GDM1 (cell line): ENCODE measurements at regions not wholly inside any gene's neighbourhood (a gene's known extent, or its start where the extent isn't known, plus 50 kb on each side); places are given as distances from the start of the nearest gene placed in this dataset.

Experiments
- DNase-seq: peaks from one replicate; lab custom pipeline; 2025; lab: John Stamatoyannopoulos, UW

DNA sequence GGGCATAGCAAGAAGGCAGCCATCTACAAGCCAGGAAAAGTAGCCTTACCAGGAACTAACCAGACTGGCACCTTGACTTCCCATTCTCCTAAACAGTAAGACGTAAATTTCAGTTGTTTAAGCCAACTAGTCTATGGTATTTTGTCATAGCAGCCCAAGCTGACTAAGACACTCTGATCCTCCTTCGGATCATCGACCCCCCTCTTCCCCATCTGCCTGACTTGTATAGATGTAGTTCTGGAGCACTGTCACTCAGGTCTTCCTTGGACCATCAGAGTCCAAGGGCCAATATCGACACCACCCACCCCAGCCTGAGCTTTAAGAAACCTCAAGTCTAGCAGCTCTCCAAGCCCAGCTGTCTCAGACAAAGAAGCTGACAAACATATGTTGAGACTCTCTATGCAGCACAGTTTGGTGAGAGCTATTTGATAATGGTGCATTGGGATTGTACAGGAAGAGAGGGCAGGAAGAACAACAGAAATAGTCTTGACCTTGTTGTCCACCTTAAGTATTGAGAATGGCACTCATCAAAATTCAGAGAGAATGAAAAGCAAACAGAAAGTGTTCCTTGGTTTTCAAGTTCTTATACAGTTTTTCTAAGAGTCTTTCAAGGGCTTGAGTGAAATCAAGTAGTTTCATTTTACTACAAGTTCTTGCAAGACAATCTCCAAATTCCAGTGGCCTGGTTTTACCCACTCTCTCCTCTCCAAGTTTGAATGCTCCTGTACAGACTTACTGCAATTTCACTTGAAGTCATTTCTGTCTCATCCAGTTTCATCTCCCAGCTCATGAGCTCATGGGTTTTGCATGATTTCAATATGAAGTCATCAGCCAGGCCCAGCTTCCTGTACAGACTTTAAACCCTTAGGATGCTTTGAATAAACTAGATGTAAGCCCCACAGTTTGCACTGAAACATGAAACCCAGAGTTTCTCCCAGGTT lies 122.3 kb upstream of the RAI14 start:
- DNase-seq, result no peak

DNA sequence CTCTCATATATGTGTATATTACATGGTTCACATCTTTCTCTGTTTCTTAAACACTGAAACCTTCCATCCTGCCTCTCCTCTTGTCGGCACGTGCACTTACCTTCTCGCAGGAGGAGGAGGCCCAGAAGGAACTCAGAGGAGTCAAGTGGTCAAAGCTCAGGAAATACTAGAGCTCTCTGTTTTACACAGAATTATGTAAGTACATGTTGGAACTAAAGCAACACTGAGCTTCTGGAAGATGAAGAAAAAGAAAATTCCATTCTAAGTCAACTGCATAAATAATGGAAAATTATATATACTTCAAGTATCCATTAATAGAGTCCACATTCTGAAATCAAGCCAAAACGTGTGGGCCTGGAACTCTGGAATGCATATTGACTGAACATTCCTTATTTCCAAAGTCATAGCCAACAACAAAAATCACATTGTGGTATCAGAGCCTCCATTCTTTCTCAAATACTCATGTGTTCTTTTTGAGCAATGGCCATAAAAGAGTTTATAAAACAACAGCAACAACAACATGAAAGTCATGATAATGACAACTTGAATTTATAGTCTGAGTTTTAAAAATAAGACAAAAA lies 121.5 kb upstream of the RAI14 start:
- DNase-seq, result no peak

DNA sequence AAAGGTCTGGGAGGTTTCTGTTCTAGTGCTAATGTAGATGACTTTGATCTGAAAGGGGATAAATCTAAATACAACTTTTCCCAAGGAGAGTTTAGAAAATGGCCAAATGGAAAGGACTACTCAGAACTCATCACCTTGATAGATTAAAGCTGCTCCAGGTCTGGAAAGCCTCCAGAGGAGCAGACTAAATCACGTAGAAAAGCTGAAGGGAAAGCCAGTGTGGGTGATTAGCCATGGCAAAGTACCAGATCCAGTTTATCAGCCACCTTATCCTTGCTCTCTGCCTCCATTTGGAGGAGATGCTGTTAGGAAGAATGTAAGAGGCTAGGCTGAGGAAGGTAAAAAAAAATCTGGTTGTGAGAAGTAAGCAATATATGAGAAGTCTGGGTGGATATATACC lies 120.7 kb upstream of the RAI14 start:
- DNase-seq, result no peak

- DNase-seq, result no peak
Observed at GRCh38 chr5:34535944-34536623, 120.0 kb upstream of the RAI14 start.

DNA sequence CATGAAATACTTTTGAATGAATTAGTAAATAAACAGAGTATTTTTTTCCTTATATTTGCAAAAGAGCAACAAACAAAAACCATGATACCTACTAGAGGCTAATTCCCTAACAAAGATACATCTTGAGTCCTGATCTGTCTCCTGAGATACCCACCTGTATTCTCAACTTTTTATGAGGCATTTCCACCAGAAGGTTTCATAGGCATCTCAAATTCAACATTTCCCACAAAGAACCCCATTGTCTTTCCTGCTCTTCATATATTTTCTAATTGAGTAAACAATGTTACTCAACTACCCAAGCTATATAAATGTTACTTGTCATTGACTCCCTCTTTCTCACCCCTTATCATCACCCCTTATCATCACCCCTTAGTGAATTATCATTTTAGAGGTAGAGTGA lies 119.4 kb upstream of the RAI14 start:
- DNase-seq, result no peak

GRCh38 chr5:34538026-34538672 lies 118.0 kb upstream of the RAI14 start:
- DNase-seq, result no peak

- no peak for DNase-seq
Observed at GRCh38 chr5:34539183-34539582, 116.9 kb upstream of the RAI14 start.

GRCh38 chr5:34541067-34541466 lies 115.1 kb upstream of the RAI14 start:
- DNase-seq, result no peak

GRCh38 chr5:34542818-34543217 lies 113.3 kb upstream of the RAI14 start:
- DNase-seq, result no peak

DNA sequence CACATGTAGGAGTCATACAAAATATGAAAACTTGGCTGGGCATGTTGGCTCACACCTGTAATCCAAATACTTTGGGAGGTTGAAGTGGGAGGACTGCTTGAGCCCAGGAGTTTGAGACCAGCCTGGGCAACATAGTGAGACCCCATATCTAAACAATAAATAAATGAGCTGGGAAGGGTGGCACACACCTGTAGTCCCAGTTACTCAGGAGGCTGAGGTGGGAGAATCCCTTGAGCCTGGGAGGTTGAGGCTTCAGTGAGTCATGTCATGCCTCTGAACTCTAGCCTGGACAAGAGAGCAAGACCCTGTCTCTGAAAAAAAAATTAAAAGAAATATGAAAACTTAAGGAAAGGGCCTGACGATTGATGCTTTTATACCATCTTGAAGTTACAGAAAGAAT lies 112.4 kb upstream of the RAI14 start:
- no peak for DNase-seq

- no peak for DNase-seq
Observed at GRCh38 chr5:34544403-34544802, 111.7 kb upstream of the RAI14 start.

DNA sequence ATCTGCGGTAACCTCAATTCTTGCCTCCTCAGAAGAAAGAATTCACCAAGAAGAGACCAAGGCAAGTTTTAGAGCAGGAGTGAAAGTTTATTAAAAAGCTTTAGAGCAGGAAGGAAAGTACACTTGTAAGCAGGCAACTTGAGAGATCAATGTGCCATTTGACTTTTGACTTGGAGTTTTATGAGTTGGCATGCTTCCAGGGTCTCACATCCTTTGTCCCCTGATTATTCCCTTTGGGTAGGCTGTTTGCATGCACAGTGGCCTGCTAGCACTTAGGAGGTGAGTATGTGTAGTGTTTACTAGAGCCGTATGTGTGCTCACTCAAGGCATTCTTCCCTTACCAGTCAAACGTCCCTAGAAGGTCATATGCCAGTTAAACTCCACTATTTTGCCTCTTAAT lies 111.0 kb upstream of the RAI14 start:
- no peak for DNase-seq

GRCh38 chr5:34545626-34546025 lies 110.5 kb upstream of the RAI14 start:
- no peak for DNase-seq

DNA sequence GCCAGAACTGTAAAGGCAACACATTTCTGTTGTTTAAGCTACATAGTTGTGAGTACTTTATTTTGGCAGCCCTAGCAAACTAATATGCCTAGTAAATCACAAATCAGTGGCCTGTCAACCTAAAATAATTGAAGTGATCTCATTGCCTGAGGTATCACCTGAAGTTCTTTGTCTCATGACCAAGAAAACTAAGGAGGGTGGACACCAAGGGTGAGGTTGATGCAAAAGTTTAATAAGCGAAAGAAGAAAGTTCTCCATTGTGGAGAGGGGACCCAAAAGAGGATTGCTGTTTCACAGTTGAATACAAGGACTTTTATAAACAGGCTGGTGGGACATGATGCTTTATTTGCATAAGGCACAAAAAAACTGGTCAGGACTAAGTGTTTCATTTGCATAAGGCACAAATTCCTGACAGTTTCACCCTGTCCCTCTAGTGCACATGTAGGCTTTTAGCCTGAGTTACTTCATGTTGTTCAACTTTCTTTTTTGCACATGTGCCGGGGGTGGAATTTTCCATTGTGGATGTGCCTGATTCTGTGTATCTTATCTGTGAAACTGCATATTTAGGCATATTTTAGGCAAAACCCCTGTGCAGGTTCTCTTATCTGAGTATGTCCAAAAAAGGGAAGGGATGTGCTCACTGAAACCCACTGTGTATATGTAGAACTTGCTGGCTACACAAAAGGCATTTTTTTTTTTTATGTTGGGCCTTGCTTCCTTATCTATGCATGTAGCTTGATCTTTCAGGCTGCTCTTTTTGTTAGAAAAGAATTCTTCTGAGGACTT lies 108.6 kb upstream of the RAI14 start:
- no peak for DNase-seq

DNA sequence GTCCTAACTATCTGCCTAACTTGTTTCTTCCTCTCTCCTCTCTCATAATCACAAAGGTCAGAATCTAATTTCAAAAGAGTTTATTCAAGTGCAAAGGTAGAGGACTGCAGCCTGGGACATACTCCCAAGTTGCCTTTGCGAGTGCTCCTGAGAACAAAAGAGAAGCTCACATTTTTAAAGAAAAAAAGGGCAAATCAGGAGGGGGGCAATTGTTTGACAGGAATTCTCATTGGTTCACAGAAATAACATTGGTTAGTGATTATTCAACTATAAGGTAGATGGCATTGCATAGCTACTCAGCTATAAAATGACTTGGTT lies 108.1 kb upstream of the RAI14 start:
- no peak for DNase-seq

GRCh38 chr5:34550247-34550646 lies 105.9 kb upstream of the RAI14 start:
- no peak for DNase-seq

GRCh38 chr5:34550964-34551363 lies 105.2 kb upstream of the RAI14 start:
- no peak for DNase-seq

DNA sequence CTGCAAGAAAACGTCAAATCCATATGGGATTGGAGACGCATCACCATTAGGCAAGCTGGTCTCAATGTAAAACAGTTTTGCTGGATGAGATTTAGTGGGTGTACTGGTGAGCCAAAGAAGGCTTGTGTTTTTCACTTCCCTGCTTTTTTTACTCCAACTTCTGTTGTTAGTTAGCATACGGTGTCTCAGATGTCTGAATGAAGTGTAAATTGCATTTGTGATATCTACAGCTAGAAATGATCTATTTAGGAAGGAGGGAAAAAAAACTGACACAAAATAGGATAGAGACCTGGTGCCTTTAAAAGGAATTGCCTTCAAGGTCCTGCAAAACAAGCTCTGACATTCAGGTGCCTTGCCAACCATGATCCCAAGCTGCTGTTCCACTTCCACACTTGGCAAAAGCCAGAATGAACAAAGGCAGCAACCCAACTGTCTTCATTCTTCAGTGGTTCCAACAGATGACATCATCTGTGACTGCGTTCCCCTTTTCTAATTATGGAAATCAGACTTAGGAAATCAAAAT lies 104.2 kb upstream of the RAI14 start:
- DNase-seq, result no peak

DNA sequence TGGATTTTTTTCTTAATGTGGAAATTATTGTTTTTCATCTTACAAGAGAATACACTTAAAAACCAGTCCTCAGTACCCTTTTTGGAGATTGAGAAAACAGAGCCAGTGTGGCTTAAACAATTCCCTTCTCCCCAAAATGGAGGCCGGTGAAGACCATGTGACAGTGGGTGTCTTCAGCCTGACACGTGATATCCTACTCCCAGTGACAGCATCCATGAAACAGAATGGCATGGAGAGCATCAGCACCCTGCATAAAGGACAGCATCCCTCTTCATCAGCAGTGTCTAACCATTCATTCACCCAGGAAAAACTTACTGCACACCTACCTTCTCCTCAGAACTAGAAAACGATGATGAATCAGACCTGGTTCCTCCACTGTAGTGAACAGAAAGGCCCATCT lies 103.4 kb upstream of the RAI14 start:
- no peak for DNase-seq

GRCh38 chr5:34553581-34553980 lies 102.5 kb upstream of the RAI14 start:
- DNase-seq, result no peak

- no peak for DNase-seq
Observed at GRCh38 chr5:34554641-34555040, 101.5 kb upstream of the RAI14 start.
